Loucy (cell line): ENCODE measurements at regions not wholly inside any gene's neighbourhood (a gene's known extent, or its start where the extent isn't known, plus 50 kb on each side); places are given as distances from the start of the nearest gene placed in this dataset.

Experiments
- CTCF ChIP-seq: fragments of 200-600 bp; sonication (generic); conservative IDR thresholded peaks from 2 replicates; pipeline ENCODE4 v1.5.1; 2014; ENCODE audit warnings: mild to moderate bottlenecking, antibody characterized with exemption, low read length
- EZH2phosphoT487 ChIP-seq: fragments of 200-600 bp; IDR thresholded peaks from 2 replicates; pipeline ENCODE4 v1.6.1; 2018; ENCODE audit warnings: antibody characterized with exemption, mild to moderate bottlenecking, moderate library complexity, borderline replicate concordance

- TF ChIP-seq CTCF: no peak
- no peak for TF ChIP-seq EZH2phosphoT487
Measured at GRCh38 chr15:39327005-39327730, 253.7 kb upstream of the THBS1 start.
